ENCODE measurements at regions not wholly inside any gene's neighbourhood (a gene's known extent, or its start where the extent isn't known, plus 50 kb on each side); places are given as distances from the start of the nearest gene placed in this dataset.

DNA sequence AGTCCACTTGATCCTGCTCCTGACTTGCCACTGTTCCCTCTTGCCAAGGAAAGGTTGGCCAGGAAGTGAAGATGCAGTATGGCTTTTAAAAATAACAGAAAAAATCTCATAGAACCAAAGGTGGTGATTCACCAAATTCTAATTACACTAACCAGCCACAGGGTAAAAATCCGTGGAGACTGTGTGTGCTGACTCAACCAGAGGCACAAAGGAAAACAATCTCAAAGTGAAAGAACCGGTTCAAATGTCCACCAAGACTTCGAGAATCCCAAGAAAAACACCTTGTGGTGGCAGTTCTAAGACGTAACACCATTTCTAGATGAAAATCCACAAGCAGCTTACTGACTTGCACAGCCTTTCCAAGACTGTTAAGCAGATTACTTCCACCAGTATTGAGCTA, 279.1 kb downstream of the TLE1 start:
- H3K4me3 ChIP-seq (ENCODE audit: low read length in 2 of 2) = no peak overlapping the region
- H3K4me1 ChIP-seq (ENCODE audit: control insufficient read depth in 2 of 2, insufficient read depth in 2 of 2, low read length in 2 of 2) = no peaks in the 10 kb centered on the region
- no peaks in the 10 kb centered on the region for H3K27me3 ChIP-seq (ENCODE audit: control insufficient read depth in 2 of 2, insufficient read depth in 1 of 2, low read length in 1 of 2)
- no peaks in the 10 kb centered on the region for H3K9me3 ChIP-seq (ENCODE audit: control insufficient read depth in 2 of 2, insufficient read depth in 1 of 2, low read length in 1 of 2)
- DNase-seq (ENCODE audit: low read depth in 6 of 9, low spot score in 9 of 9) = no peak
- H3K27ac ChIP-seq (ENCODE audit: low read depth in 1 of 2, low read length in 1 of 2) = no peak overlapping the region
- 83% methylated on average over 4 of the region's 4 CpGs for WGBS
- no peaks in the 10 kb centered on the region for H3K36me3 ChIP-seq (ENCODE audit: control insufficient read depth in 2 of 2, insufficient read depth in 2 of 2, low read length in 1 of 2)

DNA sequence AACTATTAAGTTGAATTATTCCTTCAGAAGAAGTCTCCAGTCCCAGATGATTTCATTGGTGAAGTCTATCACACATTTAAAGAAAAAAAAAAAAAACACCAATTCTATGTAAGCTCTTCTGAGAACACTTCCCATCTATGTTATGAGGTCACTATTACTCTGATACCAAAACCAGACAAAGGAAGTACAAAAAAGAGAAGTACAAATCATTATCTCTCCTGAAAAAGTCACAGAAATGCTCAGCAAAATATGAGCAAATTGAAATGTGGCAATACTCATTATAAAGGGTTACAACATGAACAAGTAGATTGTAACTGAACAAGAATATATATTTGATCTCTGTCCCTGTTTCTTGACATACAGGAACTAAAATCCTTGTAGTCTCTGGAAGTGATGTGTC, 280.4 kb downstream of the TLE1 start:
- Histone ChIP-seq H3K27ac (ENCODE audit: low read depth in 1 of 2, low read length in 1 of 2) (no peak overlapping the region), H3K36me3 (ENCODE audit: control insufficient read depth in 2 of 2, insufficient read depth in 2 of 2, low read length in 1 of 2) (no peaks in the 10 kb centered on the region), H3K9me3 (ENCODE audit: control insufficient read depth in 2 of 2, insufficient read depth in 1 of 2, low read length in 1 of 2) (no peaks in the 10 kb centered on the region), H3K4me3 (ENCODE audit: low read length in 2 of 2) (no peak overlapping the region), H3K27me3 (ENCODE audit: control insufficient read depth in 2 of 2, insufficient read depth in 1 of 2, low read length in 1 of 2) (no peaks in the 10 kb centered on the region), H3K4me1 (ENCODE audit: control insufficient read depth in 2 of 2, insufficient read depth in 2 of 2, low read length in 2 of 2) (no peaks in the 10 kb centered on the region)
- no peak for DNase-seq (ENCODE audit: low read depth in 6 of 9, low spot score in 9 of 9)

DNA sequence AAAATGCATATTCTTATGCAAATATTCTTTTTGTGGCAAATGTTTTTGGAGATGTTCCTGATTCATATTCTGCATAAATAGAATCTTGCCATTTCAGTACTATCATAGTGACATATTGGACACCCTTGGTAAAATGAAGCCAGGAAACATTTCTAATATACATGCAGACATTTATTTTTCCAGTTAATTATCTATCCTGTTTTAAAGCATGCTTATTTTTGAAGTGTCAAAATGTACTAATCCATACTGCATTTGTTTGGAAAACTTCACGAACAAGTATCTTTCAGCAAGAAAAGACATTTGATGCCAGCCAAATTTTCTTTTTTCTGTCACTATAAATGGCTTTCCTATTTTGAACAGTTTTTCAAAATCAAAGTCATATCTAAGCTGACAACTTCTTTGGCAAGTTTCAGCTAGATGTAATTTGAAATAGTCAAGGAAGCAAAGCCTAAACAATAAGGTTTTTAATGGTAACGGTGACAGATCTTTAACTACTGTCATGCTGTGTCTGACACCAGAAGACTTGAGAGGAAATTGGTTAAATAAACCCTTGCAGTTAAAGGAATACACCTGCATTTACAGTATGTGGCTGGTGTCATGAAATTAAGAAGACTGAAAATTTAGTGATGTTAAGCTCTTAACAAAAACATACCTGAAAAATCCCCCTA, 284.3 kb downstream of the TLE1 start:
- 92% methylated on average over 2 of the region's 2 CpGs for WGBS
- Histone ChIP-seq H3K9me3 (ENCODE audit: control insufficient read depth in 2 of 2, insufficient read depth in 1 of 2, low read length in 1 of 2) (no peaks in the 10 kb centered on the region), H3K36me3 (ENCODE audit: control insufficient read depth in 2 of 2, insufficient read depth in 2 of 2, low read length in 1 of 2) (no peaks in the 10 kb centered on the region), H3K4me1 (ENCODE audit: control insufficient read depth in 2 of 2, insufficient read depth in 2 of 2, low read length in 2 of 2) (no peaks in the 10 kb centered on the region), H3K4me3 (ENCODE audit: low read length in 2 of 2) (no peak overlapping the region), H3K27ac (ENCODE audit: low read depth in 1 of 2, low read length in 1 of 2) (no peak overlapping the region), H3K27me3 (ENCODE audit: control insufficient read depth in 2 of 2, insufficient read depth in 1 of 2, low read length in 1 of 2) (no peaks in the 10 kb centered on the region)
- no peak for DNase-seq (ENCODE audit: low read depth in 6 of 9, low spot score in 9 of 9)

DNA sequence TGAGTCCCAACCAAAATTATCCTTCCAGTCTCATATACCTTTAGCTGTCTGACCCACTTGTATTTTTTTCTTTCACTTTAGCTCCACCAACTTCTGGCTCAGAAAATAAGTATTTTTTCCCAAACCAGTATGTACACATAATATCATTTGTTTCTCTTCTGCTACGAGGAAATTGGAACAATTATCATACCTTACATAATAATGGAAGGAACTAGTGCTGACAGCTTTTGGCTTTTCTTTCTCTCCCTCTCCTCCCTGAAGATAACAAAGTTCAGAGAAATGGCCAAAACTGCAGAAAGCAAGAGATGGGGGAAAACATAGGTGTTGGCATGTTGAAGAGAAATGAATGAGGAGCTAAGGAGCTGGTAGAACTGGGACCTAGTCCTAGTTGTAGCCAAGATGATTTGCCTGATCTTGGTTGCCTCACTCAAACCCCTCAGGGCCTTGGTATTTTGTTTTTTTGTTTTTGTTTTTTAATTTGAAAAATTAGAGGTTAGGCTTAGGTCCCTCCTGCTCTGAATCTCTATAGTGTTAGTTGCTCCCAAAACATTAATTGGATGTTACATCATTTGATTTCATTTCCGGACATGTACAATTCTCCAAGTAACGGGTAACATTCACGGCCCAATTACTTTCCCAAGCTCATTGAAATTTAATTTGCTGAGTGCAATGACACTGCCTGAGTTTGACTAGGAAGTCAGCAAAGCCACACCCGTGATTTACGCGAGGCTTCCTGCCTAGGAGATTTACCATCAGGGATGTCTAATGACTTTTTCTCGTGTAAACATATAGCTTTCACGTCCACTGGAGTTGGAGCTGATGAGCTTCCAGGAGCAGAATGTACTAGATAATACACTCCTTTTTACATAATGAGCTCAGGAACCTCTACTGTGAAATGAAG, 291.6 kb downstream of the TLE1 start:
- Histone ChIP-seq H3K27me3 (ENCODE audit: control insufficient read depth in 2 of 2, insufficient read depth in 1 of 2, low read length in 1 of 2) (no peaks in the 10 kb centered on the region), H3K4me3 (ENCODE audit: low read length in 2 of 2) (no peak overlapping the region), H3K9me3 (ENCODE audit: control insufficient read depth in 2 of 2, insufficient read depth in 1 of 2, low read length in 1 of 2) (no peaks in the 10 kb centered on the region), H3K36me3 (ENCODE audit: control insufficient read depth in 2 of 2, insufficient read depth in 2 of 2, low read length in 1 of 2) (no peaks in the 10 kb centered on the region), H3K27ac (ENCODE audit: low read depth in 1 of 2, low read length in 1 of 2) (no peak overlapping the region), H3K4me1 (ENCODE audit: control insufficient read depth in 2 of 2, insufficient read depth in 2 of 2, low read length in 2 of 2) (no peaks in the 10 kb centered on the region)
- WGBS = 84% methylated on average over 9 of the region's 9 CpGs
- DNase-seq (ENCODE audit: low read depth in 6 of 9, low spot score in 9 of 9) = no peak

DNA sequence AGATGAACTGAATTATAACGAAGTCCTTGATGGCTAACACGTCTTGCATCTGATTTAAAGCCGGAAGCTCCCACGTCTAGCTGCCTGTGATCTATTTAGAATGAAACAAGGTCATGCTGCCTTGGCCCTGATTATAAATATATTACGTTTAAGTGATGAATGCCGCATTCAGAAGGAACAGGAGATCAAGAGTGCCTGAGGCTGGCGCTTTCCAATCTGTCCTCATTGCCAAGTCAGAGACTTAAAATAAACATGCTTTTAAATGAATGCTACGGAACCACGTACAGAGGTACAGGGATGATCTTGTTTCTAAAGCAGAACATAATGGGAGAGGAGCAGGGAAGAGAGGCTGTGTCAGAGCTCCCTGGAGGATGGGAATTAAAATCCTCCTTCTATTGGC, 292.8 kb downstream of the TLE1 start:
- Histone ChIP-seq H3K4me3 (ENCODE audit: low read length in 2 of 2) (no peak overlapping the region), H3K27me3 (ENCODE audit: control insufficient read depth in 2 of 2, insufficient read depth in 1 of 2, low read length in 1 of 2) (no peaks in the 10 kb centered on the region), H3K9me3 (ENCODE audit: control insufficient read depth in 2 of 2, insufficient read depth in 1 of 2, low read length in 1 of 2) (no peaks in the 10 kb centered on the region), H3K36me3 (ENCODE audit: control insufficient read depth in 2 of 2, insufficient read depth in 2 of 2, low read length in 1 of 2) (no peaks in the 10 kb centered on the region), H3K4me1 (ENCODE audit: control insufficient read depth in 2 of 2, insufficient read depth in 2 of 2, low read length in 2 of 2) (no peaks in the 10 kb centered on the region), H3K27ac (ENCODE audit: low read depth in 1 of 2, low read length in 1 of 2) (no peak overlapping the region)
- WGBS = 94% methylated on average over 9 of the region's 9 CpGs
- no peak for DNase-seq (ENCODE audit: low read depth in 6 of 9, low spot score in 9 of 9)

DNA sequence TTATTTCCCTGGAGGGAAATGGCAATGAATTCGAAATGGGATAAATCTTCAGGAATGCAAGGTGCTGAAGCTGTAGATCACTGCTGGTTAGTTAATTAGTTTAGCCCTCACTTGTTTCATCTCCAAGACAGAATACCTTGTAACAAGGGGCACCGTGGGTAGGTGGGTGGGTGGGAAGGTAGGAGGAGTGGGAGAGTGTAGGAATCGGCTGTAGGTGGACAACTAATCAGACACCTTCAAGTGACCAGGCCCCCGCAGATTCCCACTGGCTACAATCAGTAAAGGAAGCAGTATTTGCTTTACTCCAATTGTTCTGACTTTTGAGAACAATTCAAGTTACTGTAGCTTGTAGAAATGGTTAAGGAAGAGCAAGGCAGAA, 293.7 kb downstream of the TLE1 start:
- no peak overlapping the region for H3K27ac ChIP-seq (ENCODE audit: low read depth in 1 of 2, low read length in 1 of 2)
- no peaks in the 10 kb centered on the region for H3K4me1 ChIP-seq (ENCODE audit: control insufficient read depth in 2 of 2, insufficient read depth in 2 of 2, low read length in 2 of 2)
- H3K36me3 ChIP-seq (ENCODE audit: control insufficient read depth in 2 of 2, insufficient read depth in 2 of 2, low read length in 1 of 2) = no peaks in the 10 kb centered on the region
- H3K4me3 ChIP-seq (ENCODE audit: low read length in 2 of 2) = no peak overlapping the region
- no peak for DNase-seq (ENCODE audit: low read depth in 6 of 9, low spot score in 9 of 9)
- no peaks in the 10 kb centered on the region for H3K9me3 ChIP-seq (ENCODE audit: control insufficient read depth in 2 of 2, insufficient read depth in 1 of 2, low read length in 1 of 2)
- WGBS = 89% methylated on average over 4 of the region's 4 CpGs
- H3K27me3 ChIP-seq (ENCODE audit: control insufficient read depth in 2 of 2, insufficient read depth in 1 of 2, low read length in 1 of 2) = no peaks in the 10 kb centered on the region

DNA sequence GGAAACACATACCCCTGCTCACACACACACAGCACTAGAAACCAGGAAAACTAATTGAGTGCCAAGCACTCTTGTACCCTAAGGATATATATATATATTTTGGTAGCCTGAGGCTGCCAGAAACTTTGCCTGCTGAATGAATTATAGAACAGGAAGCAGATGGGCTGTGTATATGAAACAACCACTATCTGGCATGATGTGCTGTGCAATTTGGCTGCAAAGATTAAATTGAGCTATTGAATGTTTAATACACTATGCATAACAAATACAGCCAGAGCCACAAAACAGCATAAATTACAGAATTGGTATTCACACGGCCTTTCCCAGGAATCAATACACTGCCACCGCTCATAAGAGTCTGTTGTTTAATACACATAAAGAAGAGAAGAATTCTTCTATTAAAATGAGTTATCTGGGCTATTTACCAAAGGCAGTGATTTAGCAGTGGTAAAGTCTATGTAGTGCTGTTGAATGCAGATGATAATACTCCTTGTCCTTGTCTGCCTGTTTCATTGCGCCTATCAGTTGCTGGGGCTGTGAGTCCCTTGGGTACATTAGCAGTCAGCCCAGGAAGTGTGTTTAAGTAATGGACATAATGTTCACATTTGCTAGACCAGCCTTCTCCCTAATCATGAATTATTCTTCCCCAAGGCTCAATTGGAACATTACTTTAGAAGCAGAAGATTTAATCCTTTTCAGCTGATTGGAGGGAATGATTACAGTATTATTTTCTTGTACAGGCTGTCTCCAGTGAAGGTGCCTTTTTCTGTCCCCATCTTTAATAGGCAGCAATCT, 294.3 kb downstream of the TLE1 start:
- WGBS = 85% methylated on average over 3 of the region's 3 CpGs
- no peaks in the 10 kb centered on the region for H3K4me1 ChIP-seq (ENCODE audit: control insufficient read depth in 2 of 2, insufficient read depth in 2 of 2, low read length in 2 of 2)
- no peaks in the 10 kb centered on the region for H3K27me3 ChIP-seq (ENCODE audit: control insufficient read depth in 2 of 2, insufficient read depth in 1 of 2, low read length in 1 of 2)
- H3K4me3 ChIP-seq (ENCODE audit: low read length in 2 of 2) = no peak overlapping the region
- H3K36me3 ChIP-seq (ENCODE audit: control insufficient read depth in 2 of 2, insufficient read depth in 2 of 2, low read length in 1 of 2) = no peaks in the 10 kb centered on the region
- no peaks in the 10 kb centered on the region for H3K9me3 ChIP-seq (ENCODE audit: control insufficient read depth in 2 of 2, insufficient read depth in 1 of 2, low read length in 1 of 2)
- H3K27ac ChIP-seq (ENCODE audit: low read depth in 1 of 2, low read length in 1 of 2) = no peak overlapping the region
- DNase-seq (ENCODE audit: low read depth in 6 of 9, low spot score in 9 of 9) = no peak

DNA sequence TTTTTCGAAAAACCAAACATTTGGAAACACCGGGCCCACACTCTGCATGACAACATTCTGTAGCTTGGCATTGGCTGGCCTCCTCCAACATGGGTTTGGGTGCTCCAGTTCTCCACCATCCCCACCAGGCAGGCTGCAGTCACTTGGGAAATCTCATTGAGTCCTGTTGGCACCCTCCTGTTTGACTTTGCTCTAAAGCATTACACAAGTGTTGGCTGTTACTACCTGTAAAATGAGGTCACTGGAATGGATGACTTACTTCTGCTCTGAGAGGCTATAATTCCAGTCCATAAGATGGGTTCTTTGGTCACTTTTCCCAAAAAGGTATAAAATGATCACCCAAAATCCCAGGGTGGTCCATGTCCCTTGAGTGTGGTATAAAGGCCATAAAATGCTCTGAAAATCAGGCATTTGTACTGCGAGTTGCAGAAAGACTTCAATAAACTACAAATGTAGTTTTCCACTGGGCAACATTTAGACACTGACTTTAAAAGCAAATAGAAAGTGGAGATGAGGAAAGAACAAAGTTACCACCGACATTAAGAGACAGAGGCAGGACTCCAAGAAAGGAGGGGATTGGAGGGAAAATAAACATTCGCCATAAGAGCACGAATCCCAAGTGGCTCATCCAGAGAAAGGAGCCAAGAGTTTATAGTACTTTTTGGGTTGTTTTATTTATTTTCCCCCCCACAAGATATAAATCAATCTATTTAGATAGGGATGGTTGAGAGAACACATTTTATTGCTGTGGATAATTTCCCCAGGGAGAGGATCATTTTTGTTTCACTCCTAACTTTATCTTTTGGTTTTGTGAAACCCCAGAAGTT, 295.1 kb downstream of the TLE1 start:
- 95% methylated on average over 6 of the region's 6 CpGs for WGBS
- H3K27me3 ChIP-seq (ENCODE audit: control insufficient read depth in 2 of 2, insufficient read depth in 1 of 2, low read length in 1 of 2) = no peaks in the 10 kb centered on the region
- no peak for DNase-seq (ENCODE audit: low read depth in 6 of 9, low spot score in 9 of 9)
- H3K9me3 ChIP-seq (ENCODE audit: control insufficient read depth in 2 of 2, insufficient read depth in 1 of 2, low read length in 1 of 2) = no peaks in the 10 kb centered on the region
- H3K4me1 ChIP-seq (ENCODE audit: control insufficient read depth in 2 of 2, insufficient read depth in 2 of 2, low read length in 2 of 2) = no peaks in the 10 kb centered on the region
- H3K27ac ChIP-seq (ENCODE audit: low read depth in 1 of 2, low read length in 1 of 2) = no peak overlapping the region
- no peak overlapping the region for H3K4me3 ChIP-seq (ENCODE audit: low read length in 2 of 2)
- no peaks in the 10 kb centered on the region for H3K36me3 ChIP-seq (ENCODE audit: control insufficient read depth in 2 of 2, insufficient read depth in 2 of 2, low read length in 1 of 2)
